K562 (cell line): ENCODE measurements at regions not wholly inside any gene's neighbourhood (a gene's known extent, or its start where the extent isn't known, plus 50 kb on each side); places are given as distances from the start of the nearest gene placed in this dataset.

Source experiments
- ATAC-seq: fragments of 200-7000 bp; cut with Tn5 transposase; 3 replicates; pipeline ENCODE4 v1.9.1; 2020; ENCODE audit warnings: moderate library complexity
- BruUV-seq: library from RNA; stranded (reverse); fragments of 400-500 nt; replicated peaks from 2 replicates; lab custom pipeline; 2021; lab: Mats Ljungman, UMichigan
- CTCF ChIA-PET: fragments of 300-600 bp; formaldehyde crosslinking; extraction: SDS; loops from one replicate; lab custom pipeline; 2021; ENCODE audit warnings: low intra/inter-chr PET ratio; lab: Yijun Ruan, JAX
- POLR2A ChIA-PET: fragments of 300-600, 350-650 bp; sonication (Branson Sonifier 250); formaldehyde crosslinking; extraction: SDS; loops from one replicate; lab custom pipeline; 2021; ENCODE audit warnings: antibody characterized with exemption, inconsistent platforms; lab: Yijun Ruan, JAX
- DNase-seq, 4 experiments: peaks; one replicate each; pipeline versions ENCODE4 v3.0.0 to v3.0.0-alpha.2; 2011 to 2018; ENCODE audit warnings: low spot score in 3 of 4, mixed read lengths in 3 of 4; ENCODE audit errors: extremely low read depth in 1 of 4
- FAIRE-seq: peaks from 2 replicates; lab custom pipeline; 2011; peaks lifted over from hg19 to GRCh38; lab: Jason Lieb, UNC
- H2AFZ ChIP-seq: 2 replicates; pipeline ENCODE4 v1.6.0; 2011; ENCODE audit warnings: low read depth, low read length, control low read depth, inconsistent platforms
- H3K27ac ChIP-seq: fragments of 200-600 bp; 3 replicates; pipeline ENCODE4 v1.8.0; 2011; ENCODE audit warnings: low read depth, mild to moderate bottlenecking, control low read depth, inconsistent platforms, low read length, moderate library complexity, mixed read lengths; ENCODE audit errors: extremely low read depth
- H3K27me3 ChIP-seq, 2 experiments: fragments of 300-600 bp in 1 of 2; 2 replicates in 1 of 2; 3 replicates in 1 of 2; pipeline versions ENCODE4 v1.6.0 to v1.8.0; 2011; ENCODE audit warnings: inconsistent platforms in 2 of 2, low read length in 2 of 2, mild to moderate bottlenecking in 1 of 2, mixed read lengths in 1 of 2, moderate library complexity in 1 of 2; ENCODE audit not compliant: control insufficient read depth in 2 of 2, insufficient read depth in 2 of 2
- H3K36me3 ChIP-seq: fragments of 300-600 bp; 3 replicates; pipeline ENCODE4 v1.8.0; 2011; ENCODE audit warnings: mild to moderate bottlenecking, low read length, inconsistent platforms; ENCODE audit not compliant: control insufficient read depth, insufficient read depth
- H3K4me1 ChIP-seq, 2 experiments: fragments of 200-600 bp in 1 of 2; replicated peaks in 1 of 2; 2 replicates in 1 of 2; 3 replicates in 1 of 2; pipeline versions ENCODE4 v1.5.1 to v1.8.0; 2011; ENCODE audit warnings: inconsistent platforms in 2 of 2, low read length in 2 of 2, mild to moderate bottlenecking in 1 of 2, mixed read lengths in 1 of 2, moderate library complexity in 1 of 2; ENCODE audit not compliant: control insufficient read depth in 2 of 2, insufficient read depth in 2 of 2
- H3K4me2 ChIP-seq: 2 replicates; pipeline ENCODE4 v1.6.1; 2011; ENCODE audit warnings: low read length, control low read depth, inconsistent platforms, mixed read lengths; ENCODE audit not compliant: insufficient read depth
- H3K4me3 ChIP-seq: fragments of 200-600 bp; sonication (generic), shearing (Covaris generic); 2 replicates; pipeline ENCODE4 v1.5.1; 2016; ENCODE audit warnings: control low read depth, inconsistent platforms
- H3K79me2 ChIP-seq: fragments of 200-600 bp; 3 replicates; pipeline ENCODE4 v1.8.0; 2011; ENCODE audit warnings: low read length, inconsistent platforms; ENCODE audit not compliant: control insufficient read depth, insufficient read depth
- H3K9ac ChIP-seq, 2 experiments: 2 replicates each; pipeline versions ENCODE4 v1.6.0 to v1.6.1; 2011; ENCODE audit warnings: low read depth in 2 of 2, low read length in 2 of 2, control low read depth in 1 of 2, inconsistent platforms in 1 of 2, mild to moderate bottlenecking in 1 of 2, mixed read lengths in 1 of 2; ENCODE audit not compliant: insufficient read depth in 1 of 2
- H3K9me1 ChIP-seq: one replicate; pipeline ENCODE4 v1.6.0; 2011; ENCODE audit warnings: inconsistent platforms, mild to moderate bottlenecking, low read length, moderate library complexity; ENCODE audit not compliant: control insufficient read depth, insufficient read depth
- H3K9me3 ChIP-seq: replicated peaks from 2 replicates; pipeline ENCODE4 v1.5.1; 2011; ENCODE audit warnings: low read depth, low read length, inconsistent platforms; ENCODE audit not compliant: control insufficient read depth, insufficient read depth
- H4K20me1 ChIP-seq: replicated peaks from 2 replicates; pipeline ENCODE4 v1.6.1; 2011; ENCODE audit warnings: low read length, inconsistent platforms, mixed read lengths; ENCODE audit not compliant: control insufficient read depth, insufficient read depth
- RAD21 ChIP-seq, 2 experiments: fragments of 250-450 bp in 1 of 2; fragments of 450-650 bp in 1 of 2; sonication (Bioruptor Pico) in 1 of 2; formaldehyde crosslinking in 1 of 2; IDR thresholded peaks in 1 of 2; conservative IDR thresholded peaks in 1 of 2; 2 replicates each; pipeline versions ENCODE4 v1.4.0 to v1.8.0; 2020 to 2022; ENCODE audit warnings: mild to moderate bottlenecking in 2 of 2, moderate library complexity in 1 of 2
- SETDB1 ChIP-seq: IDR thresholded peaks from one replicate; pipeline ENCODE4 v1.6.1; 2012; ENCODE audit warnings: low read length, control low read depth, inconsistent platforms
- ZNF124 ChIP-seq: sonication (generic); formaldehyde crosslinking; IDR thresholded peaks from 2 replicates; pipeline ENCODE4 v1.8.1; 2022; ENCODE audit warnings: missing genetic modification reagents
- WGBS: fragments of 100-300 bp; shearing (Covaris generic); methylation state at CpG from one replicate; pipeline ENCODE4 v1.1.6; 2016; ENCODE audit warnings: low coverage, mixed read lengths; ENCODE audit not compliant: insufficient coverage; ENCODE audit errors: missing lambda C conversion rate; 5-methylcytosine and 5-hydroxymethylcytosine counted together
- in situ Hi-C: fragments of 300-500 bp; cut with MboI; formaldehyde crosslinking; loops from 4 replicates; pipeline ENCODE4 v1.15.0; 2018; ENCODE audit warnings: inconsistent platforms, mixed read lengths
- intact Hi-C: fragments of 100-400 bp; cut with micrococcal nuclease; formaldehyde crosslinking; loops from 2 replicates; pipeline ENCODE4 v1.14.2; 2022
- TF ChIP-seq, protein P1 (sequence below): fragments of 450-650 bp; IDR thresholded peaks from 2 replicates; pipeline ENCODE4 v1.6.1; 2017; ENCODE audit warnings: antibody characterized with exemption
- TF ChIP-seq, protein P2 (sequence below): sonication (generic); formaldehyde crosslinking; IDR thresholded peaks from 2 replicates; pipeline ENCODE4 v1.8.1; 2023; ENCODE audit warnings: mild to moderate bottlenecking, missing genetic modification reagents
- TF ChIP-seq, protein P3 (sequence below), 3 experiments: IDR thresholded peaks in 2 of 3; conservative IDR thresholded peaks in 1 of 3; 2 replicates each; pipeline ENCODE4 v1.5.1; 2011 to 2012; ENCODE audit warnings: low read length in 3 of 3, mild to moderate bottlenecking in 3 of 3, control low read depth in 2 of 3, improper control_type of control experiment in 1 of 3, inconsistent platforms in 1 of 3, low read depth in 1 of 3, mixed read lengths in 1 of 3, moderate library complexity in 1 of 3; ENCODE audit not compliant: insufficient read depth in 2 of 3
- TF ChIP-seq, protein P4 (sequence below), 2 experiments: IDR thresholded peaks; 2 replicates each; pipeline ENCODE4 v1.6.1; 2011; ENCODE audit warnings: borderline replicate concordance in 1 of 2, control low read depth in 1 of 2, low read depth in 1 of 2, low read length in 1 of 2, mild to moderate bottlenecking in 1 of 2, mixed read lengths in 1 of 2, moderate library complexity in 1 of 2; ENCODE audit not compliant: insufficient read depth in 1 of 2, insufficient read length in 1 of 2, poor library complexity in 1 of 2, severe bottlenecking in 1 of 2; ENCODE audit errors: extremely low read depth in 1 of 2

DNA sequence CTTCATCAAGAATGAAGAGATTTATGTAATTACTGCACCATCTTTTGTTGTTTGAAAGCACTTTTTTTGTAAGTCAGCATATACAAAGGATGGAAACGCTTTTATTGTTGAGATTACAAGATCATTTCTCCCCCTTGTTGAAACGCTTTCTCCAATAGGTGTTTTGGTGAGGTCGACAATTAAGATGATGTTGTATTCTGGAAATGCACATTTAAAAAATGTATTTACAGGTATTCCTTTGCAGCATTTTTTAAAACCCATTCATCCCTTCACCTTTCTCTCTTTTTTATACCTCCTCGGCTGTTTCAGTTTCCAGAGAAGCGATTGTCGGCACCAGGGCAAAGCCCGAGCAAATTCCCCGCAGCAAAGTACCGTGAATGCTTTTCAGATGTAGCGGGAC is 499.9 kb downstream of the VRK1 start (continued):
- TF ChIP-seq, protein P1, sequence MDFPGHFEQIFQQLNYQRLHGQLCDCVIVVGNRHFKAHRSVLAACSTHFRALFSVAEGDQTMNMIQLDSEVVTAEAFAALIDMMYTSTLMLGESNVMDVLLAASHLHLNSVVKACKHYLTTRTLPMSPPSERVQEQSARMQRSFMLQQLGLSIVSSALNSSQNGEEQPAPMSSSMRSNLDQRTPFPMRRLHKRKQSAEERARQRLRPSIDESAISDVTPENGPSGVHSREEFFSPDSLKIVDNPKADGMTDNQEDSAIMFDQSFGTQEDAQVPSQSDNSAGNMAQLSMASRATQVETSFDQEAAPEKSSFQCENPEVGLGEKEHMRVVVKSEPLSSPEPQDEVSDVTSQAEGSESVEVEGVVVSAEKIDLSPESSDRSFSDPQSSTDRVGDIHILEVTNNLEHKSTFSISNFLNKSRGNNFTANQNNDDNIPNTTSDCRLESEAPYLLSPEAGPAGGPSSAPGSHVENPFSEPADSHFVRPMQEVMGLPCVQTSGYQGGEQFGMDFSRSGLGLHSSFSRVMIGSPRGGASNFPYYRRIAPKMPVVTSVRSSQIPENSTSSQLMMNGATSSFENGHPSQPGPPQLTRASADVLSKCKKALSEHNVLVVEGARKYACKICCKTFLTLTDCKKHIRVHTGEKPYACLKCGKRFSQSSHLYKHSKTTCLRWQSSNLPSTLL: no peak
- TF ChIP-seq, protein P2, sequence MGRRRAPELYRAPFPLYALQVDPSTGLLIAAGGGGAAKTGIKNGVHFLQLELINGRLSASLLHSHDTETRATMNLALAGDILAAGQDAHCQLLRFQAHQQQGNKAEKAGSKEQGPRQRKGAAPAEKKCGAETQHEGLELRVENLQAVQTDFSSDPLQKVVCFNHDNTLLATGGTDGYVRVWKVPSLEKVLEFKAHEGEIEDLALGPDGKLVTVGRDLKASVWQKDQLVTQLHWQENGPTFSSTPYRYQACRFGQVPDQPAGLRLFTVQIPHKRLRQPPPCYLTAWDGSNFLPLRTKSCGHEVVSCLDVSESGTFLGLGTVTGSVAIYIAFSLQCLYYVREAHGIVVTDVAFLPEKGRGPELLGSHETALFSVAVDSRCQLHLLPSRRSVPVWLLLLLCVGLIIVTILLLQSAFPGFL: no peak

DNA sequence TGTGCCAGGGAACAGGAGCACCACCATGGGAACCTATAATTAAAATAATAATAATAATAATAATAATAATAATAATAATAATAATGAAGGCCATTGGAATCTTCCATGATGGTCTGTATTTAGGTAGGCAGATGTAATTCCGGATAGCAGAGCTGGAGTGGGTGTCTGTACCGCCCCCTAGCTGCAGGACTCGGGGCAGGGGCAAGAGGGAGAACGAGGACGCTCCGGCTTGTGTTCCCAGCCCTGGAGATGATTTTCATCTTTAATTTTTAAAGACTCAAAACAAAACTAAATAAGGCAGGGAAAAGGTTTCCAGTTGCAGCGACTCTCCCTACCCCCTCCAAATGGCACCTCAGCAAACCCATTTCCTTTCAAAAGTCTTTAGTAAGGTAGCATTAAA is 501.1 kb downstream of the VRK1 start:
- no peaks in the 10 kb centered on the region for H3K9me1 ChIP-seq
- no peak overlapping the region for H2AFZ ChIP-seq
- no peaks in the 10 kb centered on the region for H4K20me1 ChIP-seq
- H3K4me3 ChIP-seq: no peak overlapping the region
- no peak overlapping the region for H3K27ac ChIP-seq
- ChIA-PET CTCF (no interaction called here), POLR2A (interaction anchor here (0.7 kb wide), 1 partner anchor 33 kb away, joined by 3 read pairs; no protein-coding TSS in a partner anchor)
- no peaks in the 10 kb centered on the region for H3K36me3 ChIP-seq
- no TSS peak for BruUV-seq
- ATAC-seq (peak; percentile 84), DNase-seq (peak; percentile 30 to 50 (median 44)), FAIRE-seq (no peak)
- in situ Hi-C loops (loop anchor here (25.0 kb wide), 1 partner anchor 711 kb away; no protein-coding TSS in a partner anchor), intact Hi-C loops (no loop called here)
- H3K79me2 ChIP-seq: no peaks in the 10 kb centered on the region
- WGBS: 0% methylated on average over 7 of the region's 7 CpGs
- H3K4me2 ChIP-seq: no peak overlapping the region
- H3K9me3 ChIP-seq: no peaks in the 10 kb centered on the region
- no peak for TF ChIP-seq ZNF124 (CRISPR knock-in tag)
- TF ChIP-seq RAD21 (CRISPR knock-in tag; conservative IDR thresholded peaks at IDR 0.05 in 1 of 2, IDR thresholded peaks at IDR 0.05 in 1 of 2): 0 out of 4 replicates have a peak, but pooled peaks of 1 of the 2 experiments have one; percentile 21
- no peak for TF ChIP-seq SETDB1
- TF ChIP-seq, protein P3, sequence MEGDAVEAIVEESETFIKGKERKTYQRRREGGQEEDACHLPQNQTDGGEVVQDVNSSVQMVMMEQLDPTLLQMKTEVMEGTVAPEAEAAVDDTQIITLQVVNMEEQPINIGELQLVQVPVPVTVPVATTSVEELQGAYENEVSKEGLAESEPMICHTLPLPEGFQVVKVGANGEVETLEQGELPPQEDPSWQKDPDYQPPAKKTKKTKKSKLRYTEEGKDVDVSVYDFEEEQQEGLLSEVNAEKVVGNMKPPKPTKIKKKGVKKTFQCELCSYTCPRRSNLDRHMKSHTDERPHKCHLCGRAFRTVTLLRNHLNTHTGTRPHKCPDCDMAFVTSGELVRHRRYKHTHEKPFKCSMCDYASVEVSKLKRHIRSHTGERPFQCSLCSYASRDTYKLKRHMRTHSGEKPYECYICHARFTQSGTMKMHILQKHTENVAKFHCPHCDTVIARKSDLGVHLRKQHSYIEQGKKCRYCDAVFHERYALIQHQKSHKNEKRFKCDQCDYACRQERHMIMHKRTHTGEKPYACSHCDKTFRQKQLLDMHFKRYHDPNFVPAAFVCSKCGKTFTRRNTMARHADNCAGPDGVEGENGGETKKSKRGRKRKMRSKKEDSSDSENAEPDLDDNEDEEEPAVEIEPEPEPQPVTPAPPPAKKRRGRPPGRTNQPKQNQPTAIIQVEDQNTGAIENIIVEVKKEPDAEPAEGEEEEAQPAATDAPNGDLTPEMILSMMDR (IDR thresholded peaks at IDR 0.05 in 2 of 3, conservative IDR thresholded peaks at IDR 0.05 in 1 of 3; ENCODE audit: insufficient read depth in 2 of 3, low read depth in 1 of 3, low read length in 3 of 3): peak; percentile 46 to 57 (median 49)
- TF ChIP-seq, protein P4, sequence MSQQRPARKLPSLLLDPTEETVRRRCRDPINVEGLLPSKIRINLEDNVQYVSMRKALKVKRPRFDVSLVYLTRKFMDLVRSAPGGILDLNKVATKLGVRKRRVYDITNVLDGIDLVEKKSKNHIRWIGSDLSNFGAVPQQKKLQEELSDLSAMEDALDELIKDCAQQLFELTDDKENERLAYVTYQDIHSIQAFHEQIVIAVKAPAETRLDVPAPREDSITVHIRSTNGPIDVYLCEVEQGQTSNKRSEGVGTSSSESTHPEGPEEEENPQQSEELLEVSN (IDR thresholded peaks at IDR 0.05; ENCODE audit: borderline replicate concordance in 1 of 2, extremely low read depth in 1 of 2, insufficient read depth in 1 of 2, insufficient read length in 1 of 2, low read depth in 1 of 2, low read length in 1 of 2, poor library complexity in 1 of 2, severe bottlenecking in 1 of 2): no peak
- no peaks in the 10 kb centered on the region for H3K4me1 ChIP-seq
- H3K9ac ChIP-seq: no peak overlapping the region
- H3K27me3 ChIP-seq: no peaks in the 10 kb centered on the region
